ENCODE measurements at regions not wholly inside any gene's neighbourhood (a gene's known extent, or its start where the extent isn't known, plus 50 kb on each side); places are given as distances from the start of the nearest gene placed in this dataset.

DNA sequence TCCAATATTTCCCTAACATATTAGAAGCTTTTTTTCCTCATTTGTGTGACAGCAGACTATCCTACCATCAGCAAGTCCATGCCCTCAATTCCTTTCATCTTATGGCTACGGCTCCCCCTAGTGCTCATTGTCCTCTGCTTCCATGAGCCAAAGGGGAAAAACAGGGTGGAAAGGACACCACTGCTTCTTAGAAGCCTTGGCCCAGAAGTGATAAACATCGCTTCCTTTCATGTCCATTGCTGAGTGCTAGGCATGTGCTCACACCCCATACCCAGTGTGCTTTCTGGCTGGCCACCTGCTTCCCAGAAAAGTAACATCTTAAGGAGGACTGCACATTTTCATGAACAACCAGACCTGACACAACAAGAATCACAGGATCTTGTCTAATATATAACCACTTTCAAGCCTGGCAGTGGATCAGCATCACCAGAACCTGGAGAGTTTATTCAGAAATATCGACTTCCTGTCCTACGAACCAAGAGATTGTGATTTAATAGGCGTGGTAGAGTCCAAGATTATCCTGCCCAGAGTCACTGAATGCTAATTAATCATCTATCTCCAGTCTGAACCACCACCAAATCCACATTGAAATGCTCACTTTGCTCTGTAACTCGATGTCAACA lies 650.5 kb upstream of the SORCS1 start:
- POLR2A ChIA-PET, result no interaction called here
- no peaks in the 10 kb centered on the region for H3K36me3 Mint-ChIP-seq
- peaks cover 3% of the 10 kb centered on the region for H3K9me3 Mint-ChIP-seq
- ATAC-seq (ENCODE audit: low read depth) (no peak), DNase-seq (no peak)
- no peaks in the 10 kb centered on the region for H3K27me3 Mint-ChIP-seq
- no peak overlapping the region for H3K27ac Mint-ChIP-seq
- no peaks in the 10 kb centered on the region for H3K4me1 Mint-ChIP-seq
- no peak overlapping the region for H3K4me3 Mint-ChIP-seq

DNA sequence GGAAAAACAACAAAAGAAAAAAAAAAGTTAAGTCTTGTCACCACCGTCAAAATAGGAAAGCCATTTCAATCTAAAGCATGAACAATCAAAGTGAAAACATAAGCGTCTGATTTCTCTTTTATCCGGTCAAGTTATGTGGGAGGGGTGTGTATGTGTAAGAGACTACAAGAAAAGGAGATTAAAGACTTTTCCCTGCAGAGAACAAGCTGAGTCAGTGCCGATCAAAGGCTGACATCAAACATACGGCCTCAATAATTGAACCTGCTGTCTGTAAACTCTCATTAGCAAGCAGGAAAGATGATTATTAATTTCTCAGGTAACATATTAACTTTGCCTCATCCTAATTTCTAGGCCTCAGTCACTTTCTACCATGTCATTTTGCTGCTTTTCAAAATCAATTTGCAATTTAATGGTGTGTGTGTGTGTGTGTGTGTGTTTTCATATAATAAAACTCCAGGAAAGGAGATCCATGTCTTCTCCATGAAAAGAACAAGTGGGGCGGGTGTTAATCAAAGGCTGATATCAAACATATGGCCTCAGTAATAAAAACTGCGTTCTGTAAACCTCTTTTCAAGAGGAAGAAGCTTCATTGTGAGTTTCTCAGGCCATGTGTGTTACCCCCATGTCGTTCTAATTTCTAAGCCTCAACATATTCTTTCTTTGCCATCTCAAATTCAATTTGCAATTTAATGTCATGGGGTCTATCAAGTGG lies 649.1 kb upstream of the SORCS1 start:
- no peaks in the 10 kb centered on the region for H3K36me3 Mint-ChIP-seq
- POLR2A ChIA-PET, result no interaction called here
- no peaks in the 10 kb centered on the region for H3K4me1 Mint-ChIP-seq
- H3K9me3 Mint-ChIP-seq, result peaks cover 2% of the 10 kb centered on the region
- no peak overlapping the region for H3K27ac Mint-ChIP-seq
- H3K4me3 Mint-ChIP-seq, result no peak overlapping the region
- no peaks in the 10 kb centered on the region for H3K27me3 Mint-ChIP-seq
- no peak for DNase-seq
- ATAC-seq (ENCODE audit: low read depth), result no peak

DNA sequence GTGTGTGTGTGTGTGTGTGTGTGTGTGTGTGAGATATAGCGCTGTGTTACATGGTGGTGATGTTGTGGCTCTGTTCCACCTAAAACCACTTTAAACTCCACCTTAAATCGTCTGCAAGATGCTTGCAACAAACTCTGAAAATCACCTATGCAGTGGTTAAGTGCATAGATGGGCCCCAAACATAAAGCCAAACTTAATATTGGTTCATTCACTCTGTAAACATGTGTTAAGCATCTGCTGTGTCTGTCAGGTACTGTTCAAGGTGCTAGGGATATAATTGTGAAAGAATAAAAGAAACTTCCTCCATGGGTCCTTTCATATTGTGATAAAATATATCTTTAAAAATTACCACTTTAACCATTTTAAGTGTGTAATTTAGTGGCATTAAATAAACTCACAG lies 645.4 kb upstream of the SORCS1 start:
- Mint-ChIP-seq H3K27me3 (no peaks in the 10 kb centered on the region), H3K4me3 (no peak overlapping the region), H3K4me1 (no peaks in the 10 kb centered on the region), H3K9me3 (peaks cover 2% of the 10 kb centered on the region), H3K36me3 (no peaks in the 10 kb centered on the region), H3K27ac (no peak overlapping the region)
- POLR2A ChIA-PET, result no interaction called here
- ATAC-seq (ENCODE audit: low read depth), result no peak
- DNase-seq, result no peak

DNA sequence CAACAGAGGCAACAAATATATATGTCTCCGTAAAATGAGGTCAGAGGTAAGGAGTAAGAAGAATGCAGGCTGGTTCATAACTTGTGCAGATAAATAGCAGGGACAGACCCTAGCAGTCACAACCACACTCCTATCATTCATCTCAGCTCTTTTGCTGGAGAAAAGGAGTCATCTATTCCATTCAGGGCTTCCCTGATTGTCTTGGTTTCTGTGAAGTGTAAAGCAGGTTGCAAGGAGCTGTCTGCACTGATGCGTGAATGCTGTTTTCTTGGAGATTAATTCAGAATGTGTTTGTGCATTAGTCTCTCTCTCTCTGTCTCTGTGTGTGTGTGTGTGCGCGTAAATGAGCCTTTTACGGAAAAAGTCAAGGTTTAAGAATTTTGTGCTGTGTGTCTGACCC lies 643.3 kb upstream of the SORCS1 start:
- DNase-seq (no peak), ATAC-seq (ENCODE audit: low read depth) (no peak)
- POLR2A ChIA-PET, result no interaction called here
- H3K4me3 Mint-ChIP-seq, result no peak overlapping the region
- no peak overlapping the region for H3K27ac Mint-ChIP-seq
- H3K27me3 Mint-ChIP-seq, result no peaks in the 10 kb centered on the region
- peaks cover 2% of the 10 kb centered on the region for H3K9me3 Mint-ChIP-seq
- H3K4me1 Mint-ChIP-seq, result no peaks in the 10 kb centered on the region
- no peaks in the 10 kb centered on the region for H3K36me3 Mint-ChIP-seq

DNA sequence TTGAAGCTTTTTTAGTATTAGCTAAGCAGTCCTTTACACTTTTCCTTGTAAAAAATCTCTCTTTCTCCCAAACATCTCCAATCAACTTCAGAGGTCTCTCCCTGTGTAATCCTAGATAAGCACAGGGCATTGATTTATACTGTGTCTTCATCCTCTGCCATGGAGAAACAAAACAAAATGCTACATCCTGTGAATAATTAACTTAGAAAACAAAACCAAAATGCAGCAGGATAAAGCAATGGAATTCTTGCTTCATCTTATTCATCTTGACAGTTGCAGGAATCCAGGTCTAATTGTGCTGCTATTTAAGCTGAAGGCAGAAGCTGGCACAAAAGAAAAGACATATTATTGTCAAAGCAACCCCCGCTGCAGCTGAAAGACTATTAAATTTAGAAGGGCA lies 641.5 kb upstream of the SORCS1 start:
- H3K27me3 Mint-ChIP-seq, result no peaks in the 10 kb centered on the region
- H3K4me1 Mint-ChIP-seq, result no peaks in the 10 kb centered on the region
- H3K27ac Mint-ChIP-seq, result no peak overlapping the region
- peaks cover 2% of the 10 kb centered on the region for H3K9me3 Mint-ChIP-seq
- POLR2A ChIA-PET, result no interaction called here
- no peak overlapping the region for H3K4me3 Mint-ChIP-seq
- ATAC-seq (ENCODE audit: low read depth), result no peak
- H3K36me3 Mint-ChIP-seq, result no peaks in the 10 kb centered on the region
- no peak for DNase-seq

DNA sequence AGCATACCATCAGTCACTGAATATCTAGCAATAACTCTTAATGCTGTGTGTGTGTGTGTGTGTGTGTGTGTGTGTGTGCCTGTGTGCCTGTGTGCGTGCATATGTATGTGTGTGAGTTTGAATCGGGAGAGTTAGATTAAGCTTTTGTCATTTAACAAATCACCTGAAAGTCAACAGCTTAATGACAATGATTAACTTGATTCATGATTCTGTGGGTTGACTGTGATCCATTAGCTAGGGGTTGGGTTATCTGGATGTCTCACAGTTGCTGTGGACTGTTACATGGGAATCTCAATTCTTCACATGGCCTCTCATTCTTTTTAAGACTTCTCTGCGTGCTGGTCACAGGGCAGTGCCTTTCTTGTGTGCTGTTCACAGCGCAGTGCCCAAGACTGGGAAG lies 639.0 kb upstream of the SORCS1 start:
- Mint-ChIP-seq H3K4me3 (no peak overlapping the region), H3K9me3 (peaks cover 2% of the 10 kb centered on the region), H3K27me3 (no peaks in the 10 kb centered on the region), H3K36me3 (no peaks in the 10 kb centered on the region), H3K4me1 (no peaks in the 10 kb centered on the region), H3K27ac (no peak overlapping the region)
- DNase-seq (no peak), ATAC-seq (ENCODE audit: low read depth) (no peak)
- POLR2A ChIA-PET, result no interaction called here

DNA sequence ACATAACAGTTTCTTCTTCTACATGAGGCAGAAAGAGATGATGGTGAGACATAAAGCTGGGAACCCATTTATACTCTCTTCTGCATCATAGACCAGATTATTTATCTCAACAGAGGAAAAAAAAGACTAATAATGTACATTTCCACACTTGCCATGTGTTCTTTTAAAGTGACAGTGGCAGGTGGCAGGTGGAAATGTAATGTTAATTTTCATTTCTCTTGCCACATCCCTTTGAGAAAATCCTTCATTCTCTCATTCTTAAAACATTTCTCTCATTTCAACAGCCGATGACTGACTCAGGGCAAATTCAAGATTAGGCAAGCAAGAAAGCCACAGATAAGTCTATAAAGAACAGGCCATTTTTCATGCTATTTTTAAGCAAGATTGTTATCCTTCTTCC lies 635.6 kb upstream of the SORCS1 start:
- Mint-ChIP-seq H3K36me3 (no peaks in the 10 kb centered on the region), H3K4me1 (no peaks in the 10 kb centered on the region), H3K9me3 (peaks cover 2% of the 10 kb centered on the region), H3K27ac (no peak overlapping the region), H3K4me3 (no peak overlapping the region), H3K27me3 (no peaks in the 10 kb centered on the region)
- DNase-seq (no peak), ATAC-seq (ENCODE audit: low read depth) (no peak)
- POLR2A ChIA-PET, result no interaction called here

DNA sequence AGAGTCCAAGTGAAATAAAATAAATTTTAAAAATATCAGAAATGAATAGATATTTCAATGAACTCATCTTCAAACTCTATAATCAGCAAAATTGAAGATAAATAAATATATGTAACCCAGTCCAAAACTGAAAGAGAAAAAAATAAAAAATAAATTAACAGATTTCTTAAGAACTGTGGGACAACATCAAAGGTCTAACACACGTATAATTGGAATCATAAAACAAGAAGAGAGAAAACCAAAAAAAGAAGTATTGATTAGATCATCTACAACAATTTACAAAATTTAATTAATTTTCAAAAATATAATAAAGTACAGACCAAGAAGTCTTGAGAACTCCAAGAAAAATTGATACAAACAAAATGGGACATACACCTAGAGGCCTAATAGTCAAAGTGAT lies 625.8 kb upstream of the SORCS1 start:
- no peak overlapping the region for H3K27ac Mint-ChIP-seq
- no peak overlapping the region for H3K4me3 Mint-ChIP-seq
- DNase-seq (no peak), ATAC-seq (ENCODE audit: low read depth) (no peak)
- H3K36me3 Mint-ChIP-seq, result no peaks in the 10 kb centered on the region
- H3K4me1 Mint-ChIP-seq, result no peaks in the 10 kb centered on the region
- H3K9me3 Mint-ChIP-seq, result no peaks in the 10 kb centered on the region
- H3K27me3 Mint-ChIP-seq, result no peaks in the 10 kb centered on the region
- POLR2A ChIA-PET, result no interaction called here

DNA sequence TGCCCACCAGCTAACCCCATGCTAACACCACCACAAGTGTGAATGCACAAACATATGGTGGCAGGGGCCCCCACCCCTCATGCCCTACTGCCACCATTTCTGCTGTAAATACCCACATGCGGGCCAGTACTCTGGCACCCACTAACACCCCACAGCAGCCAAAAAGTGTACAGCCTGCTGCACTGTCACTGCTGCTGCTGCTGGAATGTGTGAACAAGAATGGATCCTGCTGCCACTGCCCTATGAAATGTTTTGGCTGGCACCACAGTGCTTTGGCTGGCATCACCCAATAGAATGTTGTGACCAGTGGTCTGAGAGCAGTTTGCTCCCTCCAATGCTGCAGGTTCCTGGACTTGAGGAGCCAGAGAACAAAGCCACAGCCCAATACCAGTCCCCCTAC lies 606.6 kb upstream of the SORCS1 start:
- Mint-ChIP-seq H3K36me3 (no peaks in the 10 kb centered on the region), H3K27ac (no peak overlapping the region), H3K4me1 (no peaks in the 10 kb centered on the region), H3K4me3 (no peak overlapping the region), H3K9me3 (no peaks in the 10 kb centered on the region), H3K27me3 (no peaks in the 10 kb centered on the region)
- DNase-seq, result no peak
- no peak for ATAC-seq (ENCODE audit: low read depth)
- POLR2A ChIA-PET, result no interaction called here

DNA sequence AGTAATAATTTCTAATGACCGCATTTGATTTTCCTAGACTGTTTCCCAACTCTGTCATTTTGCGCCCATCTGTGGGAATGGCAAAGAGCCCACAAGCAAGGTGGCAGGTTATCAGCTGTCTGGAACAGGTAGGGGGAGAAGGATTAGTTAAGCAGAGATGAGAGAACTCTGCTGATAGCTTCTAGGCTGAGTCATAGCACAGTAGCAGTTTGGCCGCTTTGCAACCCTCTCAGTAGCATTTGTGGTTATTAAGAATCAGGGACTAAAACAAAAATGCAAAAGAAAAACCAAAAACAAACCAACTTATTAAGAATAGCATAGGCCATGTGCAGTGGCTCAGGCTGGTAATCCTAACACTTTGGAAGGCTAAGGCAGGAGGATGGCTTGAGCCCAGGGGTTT lies 602.7 kb upstream of the SORCS1 start:
- Mint-ChIP-seq H3K4me3 (no peak overlapping the region), H3K9me3 (peaks cover 5% of the 10 kb centered on the region), H3K36me3 (no peaks in the 10 kb centered on the region), H3K27me3 (no peaks in the 10 kb centered on the region), H3K4me1 (no peaks in the 10 kb centered on the region), H3K27ac (no peak overlapping the region)
- POLR2A ChIA-PET, result no interaction called here
- ATAC-seq (ENCODE audit: low read depth) (no peak), DNase-seq (no peak)

DNA sequence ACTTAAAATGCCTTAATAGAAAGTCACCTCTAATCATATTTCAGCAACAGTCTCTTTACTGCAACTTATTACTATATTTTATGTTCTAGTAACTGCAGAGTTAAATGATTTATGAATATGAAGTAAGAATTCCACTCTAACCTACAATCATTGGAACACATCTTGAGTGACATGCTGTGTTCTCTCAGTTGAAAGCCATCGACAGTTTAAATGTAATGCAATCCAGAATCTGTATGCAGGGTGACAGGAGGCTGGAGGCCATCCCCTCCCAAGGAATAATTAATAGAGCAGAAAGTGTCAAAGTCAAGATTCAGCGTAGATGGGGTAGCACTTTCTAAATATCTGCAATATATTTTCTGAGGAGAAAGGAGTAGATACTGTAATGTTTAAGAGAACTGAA lies 590.3 kb upstream of the SORCS1 start:
- Mint-ChIP-seq H3K4me3 (no peak overlapping the region), H3K27me3 (no peaks in the 10 kb centered on the region), H3K27ac (no peak overlapping the region), H3K9me3 (peaks cover 5% of the 10 kb centered on the region), H3K4me1 (no peaks in the 10 kb centered on the region), H3K36me3 (no peaks in the 10 kb centered on the region)
- ATAC-seq (ENCODE audit: low read depth) (no peak), DNase-seq (no peak)
- POLR2A ChIA-PET, result no interaction called here

DNA sequence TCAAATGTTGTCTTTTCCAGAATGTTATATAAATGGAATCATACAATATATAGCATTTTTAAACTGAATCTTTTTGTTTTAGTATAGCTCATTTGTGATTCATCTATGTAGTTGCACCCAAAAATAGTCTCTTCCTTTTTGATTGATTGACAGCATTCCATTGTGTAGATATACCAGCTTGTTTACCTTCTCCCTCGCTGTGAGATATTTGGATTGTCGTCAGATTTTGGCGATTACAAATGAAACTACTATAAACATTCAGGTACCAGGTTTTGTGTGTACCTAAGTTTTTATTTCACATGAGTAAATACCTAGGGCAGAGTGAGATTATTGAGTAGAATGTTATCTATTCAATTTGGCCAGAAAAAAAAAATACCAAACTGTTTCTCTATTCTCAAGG lies 584.7 kb upstream of the SORCS1 start:
- ATAC-seq (ENCODE audit: low read depth) (no peak), DNase-seq (no peak)
- Mint-ChIP-seq H3K27me3 (no peaks in the 10 kb centered on the region), H3K4me1 (no peaks in the 10 kb centered on the region), H3K4me3 (no peak overlapping the region), H3K36me3 (no peaks in the 10 kb centered on the region), H3K9me3 (peaks cover 4% of the 10 kb centered on the region), H3K27ac (no peak overlapping the region)
- POLR2A ChIA-PET, result no interaction called here

DNA sequence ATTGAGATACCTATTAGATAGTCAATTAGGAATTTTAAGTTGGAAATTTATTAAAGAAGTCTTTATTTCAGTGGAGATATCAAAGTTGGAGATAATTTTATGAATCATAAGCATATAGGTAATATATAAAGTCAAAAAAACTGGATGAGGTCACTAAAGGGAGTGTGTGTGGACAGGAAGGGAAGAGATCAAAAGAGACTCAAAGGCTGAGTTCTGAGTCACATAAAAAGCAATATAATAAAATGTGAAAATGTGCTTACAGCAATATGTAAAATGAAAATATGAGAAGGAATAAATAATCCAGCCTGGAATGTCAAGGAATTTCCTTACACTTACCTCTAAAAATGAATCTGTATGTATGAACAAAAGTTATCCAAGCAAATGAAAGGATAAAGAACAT lies 583.3 kb upstream of the SORCS1 start:
- H3K4me3 Mint-ChIP-seq, result no peak overlapping the region
- ATAC-seq (ENCODE audit: low read depth), result no peak
- H3K36me3 Mint-ChIP-seq, result no peaks in the 10 kb centered on the region
- POLR2A ChIA-PET, result no interaction called here
- peaks cover 4% of the 10 kb centered on the region for H3K9me3 Mint-ChIP-seq
- DNase-seq, result no peak
- no peak overlapping the region for H3K27ac Mint-ChIP-seq
- H3K27me3 Mint-ChIP-seq, result no peaks in the 10 kb centered on the region
- H3K4me1 Mint-ChIP-seq, result no peaks in the 10 kb centered on the region

DNA sequence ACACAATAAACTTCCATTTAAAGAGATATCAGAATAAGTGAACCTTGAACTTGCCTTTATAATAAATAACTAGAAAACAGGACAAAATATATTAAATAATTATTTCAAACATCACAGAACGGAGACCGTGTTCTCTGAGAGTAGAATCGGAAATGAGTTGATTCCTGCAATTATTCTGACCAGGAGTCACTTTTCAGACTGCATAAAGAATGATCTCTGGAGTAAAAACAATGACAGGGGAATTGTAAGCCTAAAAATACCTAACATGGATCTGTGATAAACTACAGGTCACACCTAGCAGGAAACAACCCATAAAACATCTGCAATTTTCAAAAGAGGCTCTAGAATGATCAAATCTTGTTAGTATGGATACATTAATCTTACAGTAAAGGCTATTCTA lies 577.5 kb upstream of the SORCS1 start:
- no peak overlapping the region for H3K27ac Mint-ChIP-seq
- H3K4me3 Mint-ChIP-seq, result no peak overlapping the region
- no peaks in the 10 kb centered on the region for H3K27me3 Mint-ChIP-seq
- POLR2A ChIA-PET, result no interaction called here
- DNase-seq, result no peak
- no peaks in the 10 kb centered on the region for H3K36me3 Mint-ChIP-seq
- ATAC-seq (ENCODE audit: low read depth), result no peak
- peaks cover 10% of the 10 kb centered on the region for H3K9me3 Mint-ChIP-seq
- no peaks in the 10 kb centered on the region for H3K4me1 Mint-ChIP-seq

All from activated naive CD8-positive, alpha-beta T cell treated with anti-CD3 and anti-CD28 coated beads, Interleukin-2, amount 10 ng/mL, durations not matched to agents 7 days and 5 days (primary cell).